HEK293 (cell line): ENCODE measurements at regions not wholly inside any gene's neighbourhood (a gene's known extent, or its start where the extent isn't known, plus 50 kb on each side); places are given as distances from the start of the nearest gene placed in this dataset.

ENCODE experiments used
- CTCF ChIP-seq: fragments of 450-650 bp; formaldehyde crosslinking; IDR thresholded peaks from 2 replicates; pipeline ENCODE4 v1.5.1; 2016; ENCODE audit warnings: missing biosample characterization, missing genetic modification characterization
- MYNN ChIP-seq: fragments of 450-650 bp; formaldehyde crosslinking; IDR thresholded peaks from 2 replicates; pipeline ENCODE4 v1.5.1; 2016; ENCODE audit warnings: missing biosample characterization, missing genetic modification characterization, borderline replicate concordance
- PRDM10 ChIP-seq: fragments of 450-650 bp; formaldehyde crosslinking; IDR thresholded peaks from 2 replicates; pipeline ENCODE4 v1.5.1; 2016; ENCODE audit warnings: missing biosample characterization, missing genetic modification characterization
- ZBTB7A ChIP-seq: fragments of 450-650 bp; formaldehyde crosslinking; IDR thresholded peaks from 2 replicates; pipeline ENCODE4 v1.5.1; 2016; ENCODE audit warnings: low read depth, missing biosample characterization, missing genetic modification characterization
- ZNF157 ChIP-seq: fragments of 450-650 bp; formaldehyde crosslinking; IDR thresholded peaks from 2 replicates; pipeline ENCODE4 v1.5.1; 2016; ENCODE audit warnings: missing biosample characterization, missing genetic modification characterization
- ZNF174 ChIP-seq: fragments of 450-650 bp; formaldehyde crosslinking; IDR thresholded peaks from 2 replicates; pipeline ENCODE4 v1.5.0; 2017; ENCODE audit warnings: missing biosample characterization, mild to moderate bottlenecking, missing genetic modification characterization
- ZNF324 ChIP-seq: fragments of 450-650 bp; formaldehyde crosslinking; IDR thresholded peaks from 2 replicates; pipeline ENCODE4 v1.5.1; 2016; ENCODE audit warnings: missing biosample characterization, missing genetic modification characterization
- ZNF510 ChIP-seq: fragments of 450-650 bp; formaldehyde crosslinking; IDR thresholded peaks from 2 replicates; pipeline ENCODE4 v1.5.1; 2018; ENCODE audit warnings: mild to moderate bottlenecking, missing genetic modification characterization, missing biosample characterization; ENCODE audit not compliant: insufficient replicate concordance
- ZNF670 ChIP-seq: fragments of 450-650 bp; formaldehyde crosslinking; IDR thresholded peaks from 2 replicates; pipeline ENCODE4 v1.5.1; 2016; ENCODE audit warnings: missing biosample characterization, missing genetic modification characterization, low read depth

GRCh38 chrX:97672138-97672537 is 788.4 kb downstream of the RPA4 start:
- TF ChIP-seq CTCF (tag by site-specific recombination) (no peak), PRDM10 (tag by site-specific recombination) (no peak), ZNF510 (tag by site-specific recombination) (no peak), MYNN (tag by site-specific recombination) (no peak), ZNF174 (tag by site-specific recombination) (no peak), ZNF670 (no peak), ZNF157 (tag by site-specific recombination) (no peak), ZNF324 (tag by site-specific recombination) (no peak), ZBTB7A (tag by site-specific recombination) (no peak)
